GM19397 (cell line): ENCODE measurements at regions not wholly inside any gene's neighbourhood (a gene's known extent, or its start where the extent isn't known, plus 50 kb on each side); places are given as distances from the start of the nearest gene placed in this dataset.

ENCODE experiments used
- ATAC-seq: cut with Tn5 transposase; IDR thresholded peaks from one replicate; pipeline ENCODE4 v1.9.1; 2021; ENCODE audit warnings: mild to moderate bottlenecking, moderate library complexity; ENCODE audit not compliant: unreplicated experiment

DNA sequence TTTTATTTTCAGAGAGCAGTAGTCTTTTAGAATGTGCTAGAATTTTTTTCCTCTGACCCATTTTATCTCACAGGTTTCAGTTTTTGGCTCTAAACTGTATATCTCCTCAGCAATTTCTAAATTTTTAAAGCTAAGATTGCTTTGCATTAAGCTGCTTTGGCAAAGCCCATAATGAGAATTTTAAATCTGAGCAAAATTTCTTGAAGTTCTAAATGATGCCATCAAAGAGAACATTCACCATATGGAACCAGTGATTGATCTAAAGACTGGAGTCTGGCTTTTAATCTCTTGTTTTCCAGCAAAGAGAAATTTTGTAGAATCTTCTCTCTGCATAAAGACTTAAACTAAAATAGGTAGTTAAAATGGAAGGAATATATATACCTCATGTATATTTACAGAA lies 313.6 kb downstream of the TBC1D32 start:
- ATAC-seq, result no peak

DNA sequence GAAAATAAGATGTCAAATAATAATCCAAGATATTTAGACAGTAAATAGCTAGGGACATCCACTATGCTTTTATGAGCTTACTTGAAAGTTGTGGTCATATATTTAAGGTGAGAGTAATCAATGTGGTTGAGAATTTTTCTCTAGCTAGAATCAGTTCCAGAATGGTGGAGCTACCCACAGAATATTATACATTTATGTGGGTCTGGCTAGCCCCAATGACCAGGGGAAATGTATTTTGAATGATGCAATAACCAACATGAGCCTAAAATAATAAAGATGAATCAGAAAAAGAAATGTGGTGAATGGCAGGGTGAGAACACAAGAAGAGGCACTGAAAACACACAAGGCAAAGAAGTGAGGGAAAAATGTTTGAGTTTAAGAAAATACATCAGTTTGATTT lies 325.7 kb downstream of the TBC1D32 start:
- ATAC-seq, result no peak

GRCh38 chr6:121006024-121006423 lies 328.3 kb downstream of the TBC1D32 start:
- ATAC-seq, result no peak

GRCh38 chr6:121000381-121000780 lies 333.9 kb downstream of the TBC1D32 start:
- ATAC-seq, result no peak

DNA sequence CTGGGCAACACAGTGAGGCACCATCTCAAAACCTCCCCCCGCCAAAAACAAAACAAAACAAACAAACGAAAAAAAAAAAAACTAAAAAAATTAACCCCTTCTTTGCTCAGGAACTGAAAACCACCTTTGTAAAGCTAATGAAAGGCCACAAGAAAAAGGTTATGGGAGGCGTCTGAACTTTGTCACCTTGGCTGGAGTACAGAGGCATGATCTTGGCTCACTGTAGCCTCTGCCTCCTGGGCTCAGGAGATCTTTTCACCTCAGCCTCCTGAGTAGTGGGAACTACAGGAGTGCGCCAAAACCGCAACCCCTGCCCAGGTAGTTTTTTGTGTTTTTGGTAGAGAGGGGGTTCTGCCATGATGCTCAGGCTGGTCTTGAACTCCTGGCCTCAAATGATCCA lies 337.9 kb downstream of the TBC1D32 start:
- no peak for ATAC-seq

DNA sequence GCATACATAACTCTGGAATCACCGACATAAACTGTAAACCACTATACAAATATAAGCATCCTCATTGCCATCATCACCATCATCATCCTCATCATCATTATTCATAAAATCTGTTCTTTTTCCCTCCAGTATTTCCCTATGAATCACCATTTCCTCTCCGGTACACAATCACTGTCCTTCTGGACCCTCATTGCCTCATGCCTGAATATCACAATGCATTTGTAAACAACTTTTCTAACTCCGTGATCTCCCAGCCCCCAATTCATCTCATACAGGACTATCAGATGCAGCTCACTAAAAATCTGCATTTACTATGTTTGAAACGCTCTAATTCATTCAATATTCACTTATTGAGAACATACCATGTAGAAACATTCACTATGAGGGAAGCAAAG lies 339.7 kb downstream of the TBC1D32 start:
- ATAC-seq, result no peak

DNA sequence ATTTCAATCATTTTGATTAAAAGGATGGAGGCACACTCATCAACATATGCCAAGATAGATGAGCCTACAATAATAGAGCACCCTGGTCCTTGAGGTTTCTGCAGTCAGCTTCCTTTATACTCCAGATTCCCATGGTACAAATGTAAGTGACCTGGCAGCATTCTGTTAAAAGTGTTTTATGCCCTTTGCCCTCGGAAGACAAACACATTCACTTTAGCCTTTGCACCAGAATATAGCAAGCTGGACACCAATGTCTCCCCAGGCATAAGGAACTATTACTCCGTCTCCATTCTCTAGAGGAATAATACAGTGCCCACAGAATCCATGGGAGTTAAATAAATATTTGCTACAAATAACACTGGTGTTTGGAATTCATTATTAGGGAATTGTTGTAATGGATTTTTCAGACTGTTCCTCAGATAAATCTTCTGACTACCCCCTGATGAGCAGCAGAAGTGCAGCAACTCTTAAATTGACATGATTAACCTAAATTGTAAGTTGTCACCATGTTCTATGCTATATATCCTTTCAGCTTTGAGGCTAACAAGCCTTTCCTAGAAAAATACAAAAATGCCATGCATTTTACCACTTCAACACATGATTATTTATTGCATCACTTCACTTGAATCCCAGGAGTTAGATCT lies 340.2 kb downstream of the TBC1D32 start:
- no peak for ATAC-seq

DNA sequence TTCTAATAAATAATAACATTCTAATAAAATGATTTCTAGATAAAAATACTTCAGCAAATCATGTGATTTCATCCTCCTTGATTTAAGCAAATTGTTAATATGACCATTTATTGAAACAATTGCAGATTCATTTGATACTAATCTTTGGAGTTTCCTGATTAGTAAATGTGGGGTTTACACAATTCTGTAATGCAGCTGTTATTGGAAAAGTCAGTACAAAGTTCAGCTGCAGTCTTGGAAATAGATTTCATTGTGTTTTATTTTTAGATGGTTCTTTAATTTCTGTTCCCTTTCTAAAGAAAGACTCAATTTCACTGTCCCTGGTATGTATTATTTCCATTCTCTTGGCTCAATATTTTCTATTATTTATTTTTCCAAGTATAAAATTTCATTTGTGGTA lies 342.0 kb downstream of the TBC1D32 start:
- ATAC-seq, result no peak

GRCh38 chr6:120990866-120991265 lies 343.4 kb downstream of the TBC1D32 start:
- no peak for ATAC-seq

GRCh38 chr6:120981835-120982234 lies 352.4 kb downstream of the TBC1D32 start:
- ATAC-seq, result no peak

- ATAC-seq, result no peak
Observed at GRCh38 chr6:120966321-120966720, 368.0 kb downstream of the TBC1D32 start.

- ATAC-seq, result no peak
Observed at GRCh38 chr6:120965814-120966213, 368.5 kb downstream of the TBC1D32 start.

GRCh38 chr6:120960761-120961160 lies 373.5 kb downstream of the TBC1D32 start:
- ATAC-seq, result no peak

DNA sequence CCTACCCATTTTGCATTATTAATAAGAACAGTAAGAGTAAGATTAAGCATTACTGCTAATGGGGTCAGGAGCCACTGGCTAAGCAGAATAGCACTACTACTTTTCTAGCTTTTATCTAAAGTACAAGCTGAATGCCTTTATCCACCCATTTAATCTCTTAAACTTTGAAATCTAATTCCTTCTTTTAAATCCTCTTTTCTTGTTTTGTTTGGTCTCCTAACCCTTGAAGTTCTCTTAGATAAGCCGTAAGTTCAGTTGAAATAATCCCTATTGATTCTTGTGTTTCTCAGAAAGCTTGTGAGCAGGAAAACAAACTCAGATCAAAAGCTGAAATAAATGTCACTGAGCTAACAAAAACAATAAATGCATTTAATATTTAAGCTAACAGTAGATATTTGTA lies 380.2 kb downstream of the TBC1D32 start:
- no peak for ATAC-seq

GRCh38 chr6:120951258-120951657 lies 383.0 kb downstream of the TBC1D32 start:
- no peak for ATAC-seq

DNA sequence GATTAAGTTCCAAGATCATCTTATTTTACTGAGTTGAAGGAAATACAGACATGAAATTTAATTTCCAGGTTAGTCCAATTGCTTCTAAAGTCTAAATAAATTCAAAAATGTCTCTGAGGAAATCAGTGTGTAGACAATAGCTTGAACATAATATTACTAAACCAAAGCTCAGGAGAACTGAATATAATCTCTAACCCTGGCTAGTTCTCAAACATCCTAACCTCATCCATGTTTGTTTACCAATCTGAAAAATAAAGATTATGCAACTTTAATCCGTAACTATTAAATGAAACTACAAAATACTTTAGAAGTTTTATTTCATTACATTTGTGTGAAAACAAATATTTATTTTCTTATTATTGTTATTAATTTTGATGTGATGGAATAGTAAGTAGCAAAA lies 387.2 kb downstream of the TBC1D32 start:
- ATAC-seq, result no peak

DNA sequence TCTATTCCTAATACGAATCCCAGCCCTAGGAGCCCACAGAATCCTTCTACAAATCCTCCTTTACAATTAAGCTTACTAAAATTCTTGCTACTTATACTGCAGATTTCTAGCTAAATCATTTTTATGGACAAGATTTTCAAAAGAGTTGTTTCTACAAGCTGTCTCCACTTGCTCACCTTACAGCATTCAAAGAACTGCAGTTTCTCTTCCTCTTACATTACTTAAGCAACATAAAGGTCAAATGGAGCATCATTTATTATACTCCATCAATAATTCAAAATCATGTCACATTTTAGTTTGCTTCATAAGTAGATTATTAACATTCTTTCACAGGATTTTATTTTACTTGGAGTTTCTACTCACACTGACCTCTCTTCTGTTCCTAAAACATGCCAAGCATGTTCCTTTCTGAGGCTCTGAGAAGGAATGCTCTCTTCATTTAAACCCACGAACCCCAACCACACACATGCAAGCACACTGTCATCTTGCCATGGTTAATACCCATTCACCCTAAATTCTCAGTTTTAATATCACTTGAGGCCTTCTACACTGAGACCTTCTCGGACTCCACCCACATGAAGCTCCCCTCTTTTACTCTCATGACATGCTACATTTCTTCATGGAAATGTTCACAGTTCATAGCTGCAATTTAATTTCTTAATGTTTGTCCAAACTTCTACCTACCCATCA lies 388.2 kb downstream of the TBC1D32 start:
- peak; percentile 66 for ATAC-seq

DNA sequence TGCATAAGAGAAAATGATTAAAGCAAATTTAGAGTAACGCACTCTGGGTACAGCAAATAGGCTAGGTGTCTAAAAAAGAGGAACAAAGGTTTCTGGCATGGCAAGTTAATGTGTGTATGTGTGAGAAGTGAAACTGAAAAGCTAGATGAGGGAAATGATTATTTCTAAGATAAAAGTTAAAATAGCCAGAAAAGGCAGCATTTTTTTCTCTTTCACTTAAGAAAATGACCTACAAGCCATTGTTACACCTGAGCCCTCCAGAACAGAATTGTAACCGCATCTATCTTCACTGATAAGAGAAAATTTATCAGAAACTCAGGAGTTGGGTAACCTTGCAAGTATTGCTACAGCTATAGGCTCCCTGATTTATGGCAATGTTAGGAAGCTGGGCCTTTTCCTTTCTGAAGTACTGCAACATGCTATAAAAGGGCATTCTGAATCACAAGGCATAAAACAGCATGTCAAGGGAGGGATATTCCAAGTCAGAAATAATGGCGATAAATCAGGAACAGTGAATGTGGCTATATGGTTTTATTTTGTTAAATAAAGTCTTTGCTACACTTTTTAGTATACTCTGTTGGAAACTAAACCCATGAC lies 395.3 kb downstream of the TBC1D32 start:
- ATAC-seq, result peak; percentile 97

- peak; percentile 33 for ATAC-seq
Observed at GRCh38 chr6:120938164-120938875, 396.0 kb downstream of the TBC1D32 start.

DNA sequence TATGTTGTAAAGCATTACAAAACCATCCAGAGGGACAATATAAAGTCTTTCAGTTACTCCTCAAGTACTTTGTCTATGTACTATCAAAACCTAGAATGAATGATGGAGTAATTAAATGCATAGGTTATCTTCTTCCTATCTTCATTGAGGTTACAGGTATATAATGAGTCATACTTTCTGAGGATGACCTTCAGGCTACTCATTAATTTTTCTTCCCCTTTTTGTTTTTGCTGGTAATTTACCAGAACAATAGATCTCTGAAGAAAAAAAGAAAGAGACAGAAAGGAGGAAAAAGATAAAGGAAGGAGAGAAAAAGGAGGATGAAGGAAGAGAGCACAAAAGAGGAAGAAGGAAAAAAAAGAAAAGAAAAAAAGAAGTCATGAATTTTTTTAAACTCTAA lies 398.4 kb downstream of the TBC1D32 start:
- ATAC-seq, result no peak

- no peak for ATAC-seq
Observed at GRCh38 chr6:120935016-120935415, 399.3 kb downstream of the TBC1D32 start.
